ENCODE measurements at regions not wholly inside any gene's neighbourhood (a gene's known extent, or its start where the extent isn't known, plus 50 kb on each side); places are given as distances from the start of the nearest gene placed in this dataset.
A peak's percentile ranks its signal among the peaks of the same experiment; 100 is the strongest.

DNA sequence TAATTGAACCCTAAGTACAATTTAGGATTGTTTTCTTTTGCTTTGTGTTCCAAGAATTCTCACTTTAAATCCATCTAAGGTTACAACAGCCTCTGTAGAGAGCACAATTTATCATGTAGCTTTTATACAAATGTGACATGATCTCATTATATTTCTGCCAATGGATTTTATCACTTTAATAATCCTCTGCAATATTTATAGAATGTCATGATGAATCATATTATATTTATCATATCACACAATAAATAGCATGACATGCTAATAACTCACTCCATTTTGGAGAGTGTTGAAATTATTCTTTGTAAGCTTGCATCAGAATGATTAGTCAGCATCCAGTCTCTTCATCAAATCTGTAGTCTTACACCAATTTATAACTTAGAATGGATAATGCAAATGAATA, 280.6 kb upstream of the ZNF717 start:
- DNase-seq = no peak

DNA sequence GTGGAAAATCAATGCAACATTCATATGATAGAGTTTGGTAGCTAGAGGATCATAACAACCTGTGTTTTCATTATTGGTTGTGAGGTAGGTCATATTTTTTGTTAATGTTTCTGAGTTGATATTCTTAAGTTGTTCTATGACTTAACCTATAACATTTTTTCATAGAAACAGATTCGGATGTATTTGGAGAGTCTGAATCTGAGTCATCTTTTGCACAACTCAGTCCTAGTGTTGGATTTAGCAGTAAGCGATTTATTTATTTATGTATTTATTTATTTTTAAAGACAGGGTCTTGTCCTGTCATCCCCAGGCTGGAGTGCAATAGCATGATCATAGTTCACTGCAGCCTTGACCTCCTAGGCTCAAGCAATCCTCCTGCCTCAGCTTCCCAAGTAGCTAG, 292.8 kb upstream of the ZNF717 start:
- no peak for DNase-seq

DNA sequence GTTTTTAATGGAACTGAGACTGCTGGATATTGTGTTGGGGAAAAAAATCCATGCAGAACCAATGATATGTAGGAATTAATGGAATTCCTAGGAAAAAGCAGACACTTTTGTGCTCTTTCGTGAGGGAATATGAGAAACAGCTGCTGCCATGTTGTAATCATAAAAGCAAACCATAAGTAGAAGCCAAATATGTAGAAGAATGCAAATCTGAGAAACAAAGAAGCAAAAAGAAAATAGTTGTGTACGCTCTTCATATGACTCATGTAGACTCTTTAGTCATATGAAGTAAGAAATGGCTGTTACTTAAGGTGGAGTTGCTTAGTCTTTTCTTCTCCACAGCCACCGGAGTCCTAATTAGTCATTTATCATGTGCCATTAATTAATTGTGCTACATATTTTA, 298.6 kb upstream of the ZNF717 start:
- no peak for DNase-seq

DNA sequence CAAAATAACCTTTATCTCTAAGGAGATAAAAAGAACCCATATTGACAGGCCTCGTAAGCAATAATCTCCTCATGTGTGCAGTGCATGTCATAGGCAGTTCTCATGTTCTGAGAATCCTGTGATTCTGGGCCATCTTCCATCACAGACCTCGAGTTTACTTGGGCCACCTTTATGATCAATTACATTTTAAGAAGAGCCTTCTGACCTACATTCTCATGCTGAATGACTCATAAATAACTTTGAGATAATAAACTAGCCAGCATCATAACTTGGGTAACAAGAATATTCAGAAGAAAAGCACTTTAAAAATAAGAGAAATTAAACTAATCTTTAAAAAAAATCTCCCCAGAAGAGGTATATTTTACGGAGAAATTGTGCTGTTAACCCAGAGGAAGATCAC, 310.7 kb upstream of the ZNF717 start:
- no peak for DNase-seq

DNA sequence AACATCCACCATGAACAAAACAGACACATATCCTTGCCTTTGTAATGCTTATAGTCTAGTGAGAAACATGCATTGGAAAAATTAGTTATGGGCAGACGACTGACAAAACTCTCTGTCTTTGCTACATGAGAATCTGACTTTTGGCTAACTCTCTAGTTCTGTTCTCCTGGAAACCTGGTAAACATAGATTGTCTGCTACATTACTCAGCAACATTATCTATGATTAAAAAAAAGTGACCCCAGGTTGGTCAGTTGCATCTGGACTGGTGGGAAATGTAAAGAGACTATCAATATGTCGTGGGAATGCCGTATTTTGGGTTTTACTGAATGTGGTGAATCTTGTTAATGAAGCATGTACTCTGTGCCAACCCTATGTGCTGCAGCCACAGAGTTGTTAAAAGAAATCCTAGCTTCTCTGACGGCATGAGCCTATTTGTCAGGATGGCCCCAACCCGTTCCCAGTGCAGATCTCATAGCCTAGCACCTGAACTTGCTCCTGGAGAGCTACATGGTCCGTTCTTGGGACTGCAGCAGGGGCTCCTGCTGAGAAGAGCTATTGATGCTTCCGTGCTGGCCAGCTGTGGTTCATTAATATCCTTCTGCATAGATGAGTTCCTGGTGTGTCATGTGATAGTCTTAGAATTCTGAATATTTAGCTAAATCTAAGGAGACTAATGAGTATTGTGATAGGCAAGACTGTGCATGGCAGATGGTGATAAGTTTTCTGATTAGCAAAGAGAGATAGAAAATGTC, 311.7 kb upstream of the ZNF717 start:
- no peak for DNase-seq

DNA sequence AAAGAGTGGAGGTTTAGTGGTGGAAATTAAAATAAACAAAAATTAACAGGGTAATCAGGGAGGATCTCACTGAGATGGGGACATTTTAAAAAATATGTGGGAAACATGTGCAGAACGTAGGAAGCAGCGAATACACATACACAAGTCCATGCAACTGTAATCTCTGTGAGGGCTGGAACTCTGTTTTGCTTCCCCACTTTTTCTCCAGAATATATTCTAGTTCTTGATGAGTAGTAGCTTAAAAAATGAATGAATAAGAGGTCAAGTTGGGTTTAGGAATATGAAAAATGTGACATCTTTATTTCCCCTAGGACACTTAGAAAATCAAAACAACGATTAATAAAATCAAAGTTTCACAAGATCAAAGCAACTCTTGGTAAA, 312.2 kb upstream of the ZNF717 start:
- no peak for DNase-seq

DNA sequence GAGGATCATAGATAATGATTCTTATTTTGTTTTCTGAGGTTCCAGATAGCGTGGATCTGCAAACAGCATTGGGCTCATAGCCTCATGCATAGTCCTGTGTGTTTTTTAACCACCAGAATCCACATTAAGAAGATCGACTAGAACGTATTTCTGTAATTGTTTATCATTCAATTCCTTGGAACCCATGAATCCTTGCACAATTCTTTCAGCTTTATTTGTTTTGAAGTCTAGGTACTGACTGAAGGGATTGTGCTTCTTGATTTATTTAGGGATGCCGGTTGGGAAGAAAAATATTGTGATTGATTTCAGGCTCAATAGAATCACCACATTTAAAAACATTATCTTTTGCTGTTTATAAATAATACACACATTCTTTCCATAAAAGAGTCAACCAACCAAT, 314.6 kb upstream of the ZNF717 start:
- DNase-seq = no peak

DNA sequence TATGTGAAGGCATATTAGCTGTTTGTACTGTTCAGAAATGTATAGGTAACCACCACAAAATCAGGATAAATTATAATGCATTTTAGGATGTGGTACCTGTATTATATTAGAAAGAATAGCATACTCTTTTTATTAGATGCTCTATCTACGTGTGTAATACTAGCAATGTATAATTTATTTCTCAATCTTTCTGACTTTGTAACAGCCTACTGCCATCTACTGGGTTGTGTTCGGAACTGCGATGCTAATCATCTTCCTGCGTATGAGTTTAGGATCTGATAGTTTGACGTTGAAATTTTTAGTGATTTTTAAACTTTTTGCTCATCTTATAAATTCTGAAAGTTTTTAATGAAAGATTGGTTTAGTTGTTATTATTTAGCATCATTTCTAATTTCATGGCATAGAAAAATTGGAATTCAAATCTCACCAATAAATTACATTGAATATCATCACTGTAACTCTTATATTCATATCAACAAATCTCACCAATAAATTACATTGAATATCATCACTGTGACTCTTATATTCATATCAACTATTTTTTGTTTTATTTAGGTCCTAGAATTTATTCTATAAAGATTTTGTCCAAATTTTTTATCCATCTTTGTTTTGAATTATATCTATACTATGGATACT, 322.7 kb upstream of the ZNF717 start:
- DNase-seq = peak; percentile 15 to 22

DNA sequence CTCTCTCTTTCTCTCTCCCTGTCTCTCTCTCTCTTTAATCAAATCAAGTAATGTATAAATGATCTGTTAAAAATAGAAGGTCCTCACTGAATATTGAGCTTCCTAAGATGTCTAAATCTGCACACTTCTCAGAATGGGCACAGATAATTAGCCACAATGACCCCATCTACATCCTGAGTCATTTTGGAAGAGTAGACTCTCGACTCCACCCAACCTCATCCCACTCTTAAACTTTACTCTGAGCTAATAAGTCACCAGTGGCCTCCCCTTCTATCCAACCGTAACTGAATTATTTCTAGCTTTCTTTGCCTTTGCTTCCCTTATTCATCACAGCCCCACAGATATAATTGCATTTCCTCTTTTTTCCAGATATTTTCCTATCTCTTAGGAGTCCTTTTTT, 326.5 kb upstream of the ZNF717 start:
- DNase-seq = no peak

DNA sequence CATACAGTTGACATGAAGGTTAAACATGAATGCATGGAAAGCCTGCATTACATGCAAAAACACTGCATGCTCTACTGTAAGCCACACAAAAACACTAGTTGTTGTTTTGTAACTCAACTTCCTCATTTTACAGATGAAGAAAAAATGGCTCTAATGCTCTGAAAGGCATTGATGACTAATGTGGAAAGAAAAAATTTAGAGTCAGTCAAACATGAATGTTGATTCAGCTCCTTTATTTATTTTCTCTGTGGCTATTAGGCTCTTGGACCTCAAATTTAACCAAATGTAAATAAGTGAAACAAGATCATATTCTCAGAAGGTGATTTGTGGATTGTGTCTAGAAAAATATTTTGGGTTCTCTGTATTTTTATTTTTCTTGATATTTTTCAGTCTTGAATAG, 336.7 kb upstream of the ZNF717 start:
- no peak for DNase-seq

DNA sequence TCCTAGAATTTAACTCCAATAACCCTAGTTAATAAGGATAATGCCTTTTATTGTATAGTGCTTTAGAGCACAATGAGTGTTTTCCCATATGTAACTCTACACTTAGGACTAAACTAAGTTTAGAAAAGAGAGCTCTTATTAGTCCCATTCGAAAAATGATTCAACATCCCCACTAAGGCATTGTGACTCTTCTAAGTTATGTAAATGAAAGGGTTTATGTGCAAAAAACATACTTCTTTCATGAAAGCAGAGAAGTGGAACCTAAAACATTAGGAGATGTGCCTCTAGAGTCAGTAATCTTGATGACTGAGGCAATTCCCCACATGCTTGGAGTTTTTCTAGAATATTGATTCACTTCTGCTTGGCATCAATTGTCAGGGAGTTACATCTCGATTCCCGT, 344.1 kb upstream of the ZNF717 start:
- DNase-seq = no peak

DNA sequence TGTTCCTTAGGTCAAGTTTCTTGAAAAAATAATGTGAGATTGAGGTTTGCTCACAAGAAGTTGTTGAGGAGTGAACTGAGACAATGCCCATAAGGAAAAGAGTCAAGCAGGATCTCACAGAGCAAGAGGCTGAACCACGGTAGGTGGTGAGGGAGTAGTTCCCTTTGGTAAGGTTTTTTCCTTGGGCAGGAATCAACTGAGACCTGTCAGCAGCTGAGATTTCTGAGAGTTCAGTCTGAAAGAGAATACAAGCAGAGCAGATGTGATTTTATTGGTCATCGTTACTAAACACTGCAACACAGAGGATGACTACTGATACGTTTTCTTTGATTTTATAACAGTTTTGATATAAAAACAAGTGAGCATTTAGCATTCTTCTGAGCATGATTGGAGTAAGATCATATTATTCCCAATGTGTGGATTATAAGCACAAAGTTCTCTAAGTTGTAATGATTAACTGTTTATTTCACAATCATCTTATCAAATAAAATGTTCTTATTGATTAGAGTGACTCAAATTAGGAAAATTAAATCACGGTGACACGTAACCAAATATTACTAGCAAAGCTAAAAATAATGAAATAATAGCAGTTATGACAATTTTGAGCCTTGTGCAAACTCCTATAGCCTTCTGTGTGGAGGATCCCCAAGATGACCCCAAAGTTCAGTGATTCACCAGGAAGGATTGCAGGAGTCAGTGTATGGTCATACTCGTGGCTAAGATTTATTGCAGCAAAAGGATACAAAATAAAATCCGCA, 346.2 kb upstream of the ZNF717 start:
- no peak for DNase-seq

DNA sequence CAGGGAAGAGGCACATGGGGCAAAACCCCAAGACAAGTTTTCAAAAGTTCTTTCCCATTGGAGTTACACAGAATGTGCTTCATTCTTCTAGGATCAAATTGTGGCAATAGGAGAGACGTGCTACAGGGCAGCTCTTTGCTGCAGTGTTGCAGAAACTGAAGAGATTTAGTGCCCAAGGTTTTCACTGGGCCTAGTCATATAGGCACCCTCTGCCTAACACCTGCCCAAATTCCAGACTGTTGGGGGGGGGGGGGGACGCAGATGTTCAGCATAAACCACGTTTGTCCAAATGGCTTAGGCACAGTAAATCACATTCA, 346.8 kb upstream of the ZNF717 start:
- no peak for DNase-seq

DNA sequence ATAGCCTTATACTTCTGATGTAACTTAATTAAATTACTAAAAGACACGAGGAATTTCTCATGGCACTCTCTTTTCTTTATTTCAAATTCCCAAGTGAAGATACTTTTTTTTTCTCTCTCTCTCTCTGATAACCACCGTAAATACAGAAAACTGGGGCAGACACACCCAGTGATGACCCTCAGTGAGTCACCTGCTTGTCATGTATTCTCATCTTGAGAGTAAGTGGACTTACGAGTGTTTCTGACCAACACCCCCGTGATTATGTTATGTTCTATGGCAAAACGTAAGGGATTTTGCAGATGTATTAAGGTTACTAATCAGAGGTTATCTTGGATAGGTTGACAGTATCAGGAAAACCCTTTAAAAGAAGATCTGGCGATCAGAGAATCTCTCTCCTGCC, 348.8 kb upstream of the ZNF717 start:
- no peak for DNase-seq

DNA sequence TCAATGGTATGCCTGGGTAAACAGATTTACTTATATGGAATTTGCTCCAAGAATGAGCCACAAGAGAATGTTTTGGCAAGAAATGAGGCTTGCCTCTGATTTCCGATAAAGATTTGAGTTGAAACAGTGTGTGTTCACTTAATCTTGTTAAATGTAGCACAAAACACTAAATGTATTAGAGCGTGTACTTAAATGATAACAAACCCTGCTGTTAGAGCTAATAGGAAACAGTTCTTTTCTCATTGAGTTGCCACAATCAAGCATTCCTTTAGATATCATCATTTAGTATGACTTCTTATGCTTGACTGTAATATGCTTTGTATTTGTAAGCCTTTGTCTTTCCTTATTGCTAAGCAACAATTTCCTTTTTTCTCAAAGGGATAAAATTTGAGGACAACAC, 353.6 kb upstream of the ZNF717 start:
- DNase-seq = no peak

DNA sequence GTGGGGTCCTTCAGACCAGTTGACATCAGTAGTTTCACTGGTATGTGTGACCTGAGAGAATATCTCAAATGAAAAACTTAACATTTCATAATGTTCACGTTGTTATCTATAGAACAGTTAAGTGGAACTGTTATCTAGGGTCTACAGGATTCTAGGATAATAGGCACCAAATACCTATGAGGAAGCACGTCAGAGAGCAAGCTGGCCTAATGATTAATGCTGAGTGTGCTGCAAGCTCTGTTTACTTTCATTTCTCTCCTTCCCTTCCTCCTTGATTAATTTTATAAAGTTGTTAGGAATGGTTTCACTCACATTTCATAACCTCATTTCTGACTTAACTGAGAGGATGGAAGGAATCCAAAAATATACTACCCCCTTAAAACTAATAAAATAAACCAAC, 362.5 kb upstream of the ZNF717 start:
- DNase-seq = no peak

DNA sequence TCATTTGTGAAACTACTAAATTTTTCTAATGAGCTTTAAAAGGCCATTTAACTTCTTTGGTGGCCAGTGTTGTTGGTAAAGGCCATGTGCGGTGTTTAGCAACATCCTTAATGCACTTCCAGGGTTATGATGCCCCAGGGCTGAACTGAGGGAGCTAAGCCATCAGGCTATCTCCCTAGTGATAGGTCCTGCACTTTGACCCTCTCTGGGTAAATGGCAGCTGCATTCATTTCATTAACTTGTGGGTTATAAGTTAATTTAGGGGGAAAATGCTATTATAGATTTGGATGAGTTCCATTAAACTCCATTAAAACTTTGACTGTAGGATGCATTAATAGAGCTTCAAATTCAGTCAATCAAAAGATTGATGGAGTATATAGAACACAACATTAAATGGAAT, 366.7 kb upstream of the ZNF717 start:
- DNase-seq = no peak

DNA sequence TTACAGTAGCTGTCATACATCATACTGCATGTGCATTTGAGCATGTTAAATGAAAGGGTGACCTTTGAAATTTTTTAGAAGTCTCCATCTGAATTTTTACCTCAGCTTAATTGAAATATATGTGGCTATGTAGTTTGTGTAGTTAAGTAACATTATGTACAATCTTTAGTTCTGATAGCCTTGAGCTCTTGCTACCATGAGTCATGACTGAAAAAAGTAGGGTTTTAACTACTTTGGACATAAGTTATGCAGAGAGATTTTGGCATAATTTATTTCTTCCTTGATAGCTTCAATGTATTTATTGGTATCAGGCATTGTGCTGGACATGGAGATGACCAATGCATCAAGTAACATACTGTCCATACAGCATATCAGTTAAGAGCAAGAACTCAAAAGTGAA, 376.5 kb upstream of the ZNF717 start:
- DNase-seq = no peak

DNA sequence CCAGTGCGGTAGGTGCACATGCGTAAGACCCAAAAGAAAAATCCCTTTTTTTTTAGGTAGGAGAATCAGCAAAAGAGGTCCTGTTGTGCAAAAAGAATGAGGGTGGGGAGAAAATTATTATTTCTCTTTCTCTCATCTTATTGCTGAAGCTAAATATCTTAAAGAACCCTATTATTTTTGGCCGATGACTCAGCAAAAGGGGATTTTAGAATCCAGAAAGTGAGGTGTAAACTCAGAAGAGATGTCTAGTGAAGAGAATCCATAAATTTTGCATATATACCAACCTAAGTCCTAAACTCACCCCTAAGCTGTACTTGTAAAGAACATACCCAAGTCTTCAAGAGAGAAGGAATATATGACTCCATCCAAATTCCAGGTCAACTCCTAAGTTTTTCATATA, 386.3 kb upstream of the ZNF717 start:
- no peak for DNase-seq

DNA sequence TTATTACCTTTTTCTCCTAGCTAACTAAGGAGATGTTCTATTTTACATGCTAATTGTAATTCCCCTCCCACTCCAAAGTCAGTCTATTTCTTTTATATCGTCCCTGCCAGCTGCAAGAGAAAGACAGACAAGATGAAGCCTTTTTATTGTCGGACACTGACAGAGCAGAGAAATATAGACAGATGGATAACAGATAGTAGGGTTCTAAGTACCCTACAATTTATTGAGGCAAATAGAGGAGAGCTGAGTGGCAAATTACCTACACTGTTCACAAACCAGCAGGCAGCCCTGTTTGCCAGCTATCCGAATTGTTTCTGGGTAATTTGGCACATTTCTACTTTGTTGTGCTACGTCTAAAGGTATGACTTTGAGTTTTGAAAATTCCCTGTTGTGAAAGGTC, 392.3 kb upstream of the ZNF717 start:
- no peak for DNase-seq

DNA sequence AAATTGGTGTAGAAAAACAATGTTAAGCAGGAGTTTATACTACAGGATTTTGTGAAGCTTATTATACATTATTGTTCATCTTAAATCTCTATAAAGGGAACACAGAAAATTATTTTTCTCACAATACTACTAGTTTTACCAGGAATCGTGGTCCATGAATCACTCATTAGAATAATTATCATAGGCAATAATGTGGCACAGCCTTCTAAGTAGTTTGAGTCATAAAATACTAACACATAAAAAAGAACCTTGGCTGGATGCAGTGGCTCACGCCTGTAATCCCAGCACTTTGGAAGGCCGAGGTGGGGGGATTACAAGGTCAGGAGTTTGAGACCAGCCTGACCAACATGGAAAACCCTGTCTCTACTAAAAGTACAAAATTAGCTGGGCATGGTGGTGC, 393.1 kb upstream of the ZNF717 start:
- DNase-seq = no peak

DNA sequence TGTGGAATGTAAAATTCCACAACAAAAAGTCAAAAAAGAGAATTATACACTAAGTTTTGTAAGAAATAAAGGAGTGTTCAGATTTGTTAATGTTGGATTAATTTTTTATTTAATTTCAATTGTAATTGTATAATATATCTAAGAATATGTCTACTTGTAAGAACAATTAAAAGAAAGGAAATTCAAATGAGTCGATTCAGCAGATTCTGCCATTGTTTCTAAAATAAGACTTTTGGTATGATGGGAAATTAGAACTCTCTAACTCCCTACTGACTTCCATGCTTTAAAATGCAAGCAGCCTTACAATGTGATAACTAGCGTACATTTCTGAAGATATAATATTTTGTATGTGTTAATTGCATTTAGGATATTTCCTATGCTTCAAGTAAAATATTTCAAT, 395.9 kb upstream of the ZNF717 start:
- no peak for DNase-seq

DNA sequence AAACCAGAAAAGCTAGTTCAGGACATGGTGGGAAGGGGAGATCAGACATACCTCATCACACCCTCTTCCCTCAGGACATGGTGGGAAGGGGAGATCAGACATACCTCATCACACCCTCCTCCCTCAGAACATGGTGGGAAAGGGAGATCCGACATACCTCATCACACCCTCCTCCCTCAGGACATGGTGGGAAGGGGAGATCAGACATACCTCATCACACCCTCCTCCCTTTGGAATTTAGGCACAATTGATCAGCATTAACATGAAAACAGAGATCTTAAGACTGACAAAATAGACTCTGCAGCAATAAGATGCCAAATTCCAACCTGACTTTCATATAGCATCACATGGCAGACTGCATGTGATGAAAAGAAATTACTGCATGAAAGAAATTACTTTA, 412.7 kb upstream of the ZNF717 start:
- no peak for DNase-seq

DNA sequence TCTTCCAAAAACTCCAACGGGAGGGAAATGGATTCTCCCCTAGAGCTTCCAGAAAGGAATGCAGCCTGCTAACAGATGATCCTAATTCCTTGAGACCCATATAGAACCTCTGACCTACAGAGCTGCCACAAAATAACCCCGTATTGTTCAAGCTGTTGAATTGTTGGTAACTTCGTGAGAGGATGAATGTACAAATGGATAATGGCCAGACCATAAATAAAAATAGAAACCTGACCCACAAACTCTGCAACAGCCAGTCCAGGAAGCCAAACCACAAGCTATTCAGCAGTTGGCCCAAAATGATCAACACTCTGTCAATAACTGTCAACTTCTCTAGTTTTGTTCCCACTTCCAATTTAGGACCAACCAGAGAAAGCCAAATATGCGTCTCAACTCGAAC, 414.0 kb upstream of the ZNF717 start:
- no peak for DNase-seq
